Mesendoderm (in vitro differentiated cells): ENCODE measurements at regions not wholly inside any gene's neighbourhood (a gene's known extent, or its start where the extent isn't known, plus 50 kb on each side); places are given as distances from the start of the nearest gene placed in this dataset.
A peak's percentile ranks its signal among the peaks of the same experiment; 100 is the strongest.

Experiments used
- DNase-seq: peaks from one replicate; pipeline ENCODE4 v3.0.0; 2013
- H2AK5ac ChIP-seq: 2 replicates; pipeline ENCODE4 v1.6.1; 2013; ENCODE audit warnings: low read length, inconsistent platforms
- H2BK120ac ChIP-seq: 2 replicates; pipeline ENCODE4 v1.6.1; 2013; ENCODE audit warnings: low read depth, mild to moderate bottlenecking, low read length, moderate library complexity, mixed read lengths
- H2BK15ac ChIP-seq: replicated peaks from 2 replicates; pipeline ENCODE4 v1.6.1; 2013; ENCODE audit warnings: low read depth, mild to moderate bottlenecking, moderate library complexity
- H2BK5ac ChIP-seq: 2 replicates; pipeline ENCODE4 v1.6.1; 2013; ENCODE audit warnings: low read length, inconsistent platforms
- H3K18ac ChIP-seq: 2 replicates; pipeline ENCODE4 v1.6.1; 2013; ENCODE audit warnings: mild to moderate bottlenecking, low read length, mixed read lengths
- H3K23ac ChIP-seq: one replicate; pipeline ENCODE4 v1.6.1; 2013; ENCODE audit warnings: low read length
- H3K27ac ChIP-seq: 2 replicates; pipeline ENCODE4 v1.5.1; 2013; ENCODE audit warnings: low read depth, mild to moderate bottlenecking, inconsistent platforms, low read length, moderate library complexity
- H3K27me3 ChIP-seq: 2 replicates; pipeline ENCODE4 v1.6.1; 2013; ENCODE audit warnings: low read length, control low read depth, mild to moderate bottlenecking, inconsistent platforms; ENCODE audit not compliant: insufficient read depth, poor library complexity
- H3K36me3 ChIP-seq: 2 replicates; pipeline ENCODE4 v1.6.1; 2013; ENCODE audit warnings: low read length, inconsistent platforms; ENCODE audit not compliant: control insufficient read depth, insufficient read depth
- H3K4ac ChIP-seq: one replicate; pipeline ENCODE4 v1.6.1; 2013; ENCODE audit warnings: low read depth, mild to moderate bottlenecking, low read length, moderate library complexity
- H3K4me1 ChIP-seq: 2 replicates; pipeline ENCODE4 v1.6.1; 2013; ENCODE audit warnings: low read depth, low read length, inconsistent platforms; ENCODE audit not compliant: control insufficient read depth
- H3K4me2 ChIP-seq: 2 replicates; pipeline ENCODE4 v1.6.1; 2013; ENCODE audit warnings: low read length
- H3K4me3 ChIP-seq: 2 replicates; pipeline ENCODE4 v1.5.1; 2013; ENCODE audit warnings: mild to moderate bottlenecking, low read length
- H3K56ac ChIP-seq: one replicate; pipeline ENCODE4 v1.6.1; 2013; ENCODE audit warnings: low read length
- H3K79me1 ChIP-seq: 2 replicates; pipeline ENCODE4 v1.6.1; 2013; ENCODE audit warnings: low read length, inconsistent platforms
- H3K79me2 ChIP-seq: 2 replicates; pipeline ENCODE4 v1.6.1; 2013; ENCODE audit warnings: mild to moderate bottlenecking, low read length; ENCODE audit not compliant: control insufficient read depth, insufficient read depth
- H3K9ac ChIP-seq: 2 replicates; pipeline ENCODE4 v1.6.1; 2013; ENCODE audit warnings: low read length, inconsistent platforms
- H4K5ac ChIP-seq: one replicate; pipeline ENCODE4 v1.6.1; 2013; ENCODE audit warnings: low read length
- H4K8ac ChIP-seq: one replicate; pipeline ENCODE4 v1.6.1; 2013; ENCODE audit warnings: low read depth, mild to moderate bottlenecking, control low read depth, low read length, moderate library complexity
- WGBS: extraction: QIAGEN DNeasy Blood & Tissue Kit; methylation state at CpG from one replicate; pipeline ENCODE4 v1.1.7; 2013; ENCODE audit warnings: low lambda C conversion rate, missing lambda C conversion rate; ENCODE audit not compliant: insufficient coverage; ENCODE audit errors: extremely low coverage; 5-methylcytosine and 5-hydroxymethylcytosine counted together

DNA sequence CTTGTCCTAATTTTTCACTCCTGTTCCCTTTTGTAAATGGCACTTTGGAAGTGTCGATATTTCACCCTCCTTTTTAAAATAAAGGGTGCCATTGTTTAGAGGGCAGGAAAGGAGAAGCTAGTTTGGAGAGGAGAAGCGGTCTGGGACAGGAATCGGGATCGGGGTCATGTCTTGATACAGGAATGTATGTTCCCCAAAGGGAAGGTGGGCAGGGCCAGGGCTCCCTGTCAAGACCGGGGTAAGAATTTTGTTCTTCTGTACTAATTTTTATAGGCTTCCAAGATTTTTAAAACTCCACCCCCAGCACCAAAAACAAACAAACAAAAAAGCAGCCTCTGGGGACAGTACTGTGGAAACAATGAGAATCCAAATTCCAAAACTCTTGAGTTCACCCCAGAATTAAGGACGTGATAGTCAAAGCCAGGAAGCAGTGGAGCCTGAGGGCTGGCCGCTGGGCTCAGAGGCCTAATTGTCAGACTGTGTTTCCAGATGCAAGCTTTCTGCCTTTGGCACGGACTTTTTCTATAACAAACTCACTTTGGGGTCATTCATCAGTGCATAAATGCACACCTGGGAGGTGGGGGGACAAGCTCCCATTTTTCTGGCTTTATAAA lies 250.4 kb upstream of the SIX2 start:
- no peak overlapping the region for H3K4me2 ChIP-seq
- H3K56ac ChIP-seq, result no peak overlapping the region
- no peak overlapping the region for H2AK5ac ChIP-seq
- no peak overlapping the region for H3K27ac ChIP-seq
- no peak overlapping the region for H4K8ac ChIP-seq
- H3K27me3 ChIP-seq, result no peaks in the 10 kb centered on the region
- no peak overlapping the region for H3K18ac ChIP-seq
- peak; percentile 40 for DNase-seq
- peaks cover 21% of the 10 kb centered on the region for H3K4me1 ChIP-seq
- no CpG with 5 or more reads among the region's 8 CpGs for WGBS
- no peak overlapping the region for H2BK15ac ChIP-seq
- H2BK120ac ChIP-seq, result no peak overlapping the region
- no peak overlapping the region for H4K5ac ChIP-seq
- H3K79me2 ChIP-seq, result no peaks in the 10 kb centered on the region
- H3K36me3 ChIP-seq, result no peaks in the 10 kb centered on the region
- H3K79me1 ChIP-seq, result no peaks in the 10 kb centered on the region
- H3K23ac ChIP-seq, result no peak overlapping the region
- no peak overlapping the region for H3K4me3 ChIP-seq
- no peak overlapping the region for H3K4ac ChIP-seq
- H3K9ac ChIP-seq, result no peak overlapping the region
- no peak overlapping the region for H2BK5ac ChIP-seq

DNA sequence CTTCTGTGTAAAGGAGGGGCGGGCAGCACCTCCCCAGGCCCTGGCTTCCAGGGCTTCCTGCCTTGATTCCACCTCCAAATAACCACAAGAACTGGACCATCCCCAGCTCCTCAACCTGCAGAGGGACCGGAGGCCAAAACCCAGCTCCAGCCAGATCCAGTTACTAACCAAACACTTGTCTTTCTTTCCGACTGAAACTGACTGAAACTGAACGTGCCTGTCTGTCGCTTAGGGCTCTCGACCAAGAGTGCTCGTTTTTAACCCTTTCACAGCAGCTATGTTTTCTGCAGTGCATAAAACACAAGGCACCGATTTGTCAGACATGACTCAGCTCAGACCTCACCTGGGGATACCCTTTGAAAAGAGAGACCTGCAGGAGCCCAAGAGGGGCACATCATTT lies 249.9 kb upstream of the SIX2 start:
- H3K56ac ChIP-seq, result peak overlapping the region; percentile 57
- peak overlapping the region; percentile 64 for H3K18ac ChIP-seq
- H3K4ac ChIP-seq, result no peak overlapping the region
- no peak overlapping the region for H2BK120ac ChIP-seq
- H3K4me1 ChIP-seq, result peaks cover 21% of the 10 kb centered on the region
- no peak overlapping the region for H4K8ac ChIP-seq
- peak; percentile 35 for DNase-seq
- no peaks in the 10 kb centered on the region for H3K79me1 ChIP-seq
- peak overlapping the region; percentile 11 for H3K9ac ChIP-seq
- no peak overlapping the region for H2BK15ac ChIP-seq
- peak overlapping the region; percentile 48 for H3K23ac ChIP-seq
- no peaks in the 10 kb centered on the region for H3K79me2 ChIP-seq
- H3K4me3 ChIP-seq, result no peak overlapping the region
- H3K27ac ChIP-seq, result no peak overlapping the region
- no peaks in the 10 kb centered on the region for H3K36me3 ChIP-seq
- H3K27me3 ChIP-seq, result no peaks in the 10 kb centered on the region
- no peak overlapping the region for H3K4me2 ChIP-seq
- H2AK5ac ChIP-seq, result no peak overlapping the region
- H4K5ac ChIP-seq, result no peak overlapping the region
- H2BK5ac ChIP-seq, result peak overlapping the region; percentile 7
- WGBS, result no CpG with 5 or more reads among the region's 8 CpGs

DNA sequence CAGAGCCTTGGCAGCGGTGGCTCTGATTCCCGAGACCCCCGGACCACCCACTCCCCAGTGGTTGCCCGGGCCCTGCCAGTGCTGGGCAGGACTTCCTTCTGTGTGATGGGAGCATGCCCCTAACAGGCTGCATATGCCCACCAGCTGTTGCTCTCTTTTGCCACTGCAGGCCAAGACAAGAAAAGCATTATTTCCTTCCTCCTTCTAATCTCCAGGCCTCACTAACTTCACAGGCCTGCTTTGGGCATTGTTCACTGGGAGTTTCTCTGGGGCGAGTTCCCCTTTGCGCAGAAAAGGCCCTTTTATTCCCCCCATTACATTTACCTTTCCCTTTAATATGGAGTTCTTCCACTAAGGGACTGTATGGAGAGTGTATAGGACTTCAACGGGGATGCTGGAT lies 249.1 kb upstream of the SIX2 start:
- Histone ChIP-seq H3K4me3 (no peak overlapping the region), H2BK120ac (no peak overlapping the region), H4K5ac (no peak overlapping the region), H2AK5ac (no peak overlapping the region), H3K27me3 (no peaks in the 10 kb centered on the region), H3K23ac (no peak overlapping the region), H2BK5ac (no peak overlapping the region), H3K4me1 (peaks cover 19% of the 10 kb centered on the region), H2BK15ac (no peak overlapping the region), H3K56ac (no peak overlapping the region), H3K9ac (no peak overlapping the region), H3K4ac (peak overlapping the region; percentile 43), H3K27ac (no peak overlapping the region), H3K36me3 (no peaks in the 10 kb centered on the region), H3K79me2 (no peaks in the 10 kb centered on the region), H3K4me2 (no peak overlapping the region), H4K8ac (no peak overlapping the region), H3K79me1 (no peaks in the 10 kb centered on the region), H3K18ac (no peak overlapping the region)
- WGBS, result no CpG with 5 or more reads among the region's 7 CpGs
- DNase-seq, result no peak

DNA sequence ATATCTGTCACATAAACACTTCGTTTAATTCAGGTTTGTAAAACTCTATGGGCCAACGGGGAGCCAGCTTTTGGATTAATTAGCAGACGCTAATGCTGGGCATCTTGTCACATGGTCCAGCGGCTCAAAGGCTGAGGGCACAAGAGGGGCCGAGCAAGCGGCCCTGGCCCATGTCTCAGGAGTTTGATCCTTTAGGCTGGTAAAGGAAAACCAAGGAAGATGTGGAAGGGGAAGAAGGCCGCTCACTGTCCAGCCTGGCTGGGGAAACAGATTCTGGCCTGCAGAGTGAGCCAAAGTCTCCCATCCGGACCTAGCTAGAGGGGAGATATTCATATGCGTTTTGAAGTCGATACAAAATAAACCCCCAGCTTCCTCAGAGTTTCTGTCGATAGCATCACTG lies 248.6 kb upstream of the SIX2 start:
- Histone ChIP-seq H3K4me1 (peaks cover 17% of the 10 kb centered on the region), H2AK5ac (no peak overlapping the region), H3K79me2 (no peaks in the 10 kb centered on the region), H3K36me3 (no peaks in the 10 kb centered on the region), H3K79me1 (no peaks in the 10 kb centered on the region), H3K23ac (no peak overlapping the region), H3K56ac (peak overlapping the region; percentile 19), H4K5ac (no peak overlapping the region), H3K27me3 (no peaks in the 10 kb centered on the region), H3K4me2 (no peak overlapping the region), H3K18ac (no peak overlapping the region), H3K4ac (peak overlapping the region; percentile 43), H3K27ac (no peak overlapping the region), H2BK5ac (no peak overlapping the region), H2BK120ac (no peak overlapping the region), H3K9ac (no peak overlapping the region), H3K4me3 (no peak overlapping the region), H2BK15ac (no peak overlapping the region), H4K8ac (no peak overlapping the region)
- no peak for DNase-seq
- WGBS, result no CpG with 5 or more reads among the region's 11 CpGs

DNA sequence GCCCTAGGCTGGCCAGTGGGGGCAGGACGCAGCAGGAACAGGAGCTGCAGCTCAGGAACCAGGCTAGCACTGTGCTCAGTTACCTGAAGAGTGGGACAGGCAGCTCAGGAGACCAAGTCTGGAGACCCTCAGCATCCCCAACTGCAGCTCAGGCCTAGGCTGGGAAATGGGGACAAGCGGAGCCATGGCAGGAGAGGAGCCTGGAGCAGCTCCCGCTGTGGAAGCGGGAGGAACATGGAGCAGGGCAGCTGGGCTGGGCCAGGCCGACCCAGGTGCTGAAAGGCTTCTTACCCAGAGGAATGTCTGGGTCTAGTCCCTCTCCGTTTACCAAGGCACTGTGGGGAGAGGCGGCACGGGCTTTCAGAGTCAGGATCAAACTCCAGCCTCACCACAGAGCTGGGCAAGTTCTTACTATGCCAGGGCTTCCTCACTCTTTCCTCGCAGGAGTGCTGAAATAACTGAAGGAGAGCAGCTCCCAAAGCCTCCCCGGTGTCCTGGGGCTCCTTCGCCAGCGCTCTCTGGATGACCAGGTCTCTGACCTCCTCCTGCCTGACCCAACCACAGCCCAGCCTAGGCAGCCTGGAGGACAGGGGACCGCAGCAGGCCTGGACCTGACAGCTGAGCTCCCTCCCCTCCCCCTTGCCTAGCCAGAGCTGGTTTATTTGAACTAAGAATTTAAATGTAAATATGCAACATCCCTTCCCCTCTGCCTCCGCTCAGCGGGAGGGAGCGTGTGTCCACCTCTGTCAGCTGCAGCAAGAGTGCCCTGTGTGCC lies 247.8 kb upstream of the SIX2 start:
- Histone ChIP-seq H3K4me1 (peaks cover 14% of the 10 kb centered on the region), H3K23ac (no peak overlapping the region), H2BK120ac (no peak overlapping the region), H3K27ac (no peak overlapping the region), H3K4me2 (no peak overlapping the region), H4K8ac (no peak overlapping the region), H3K9ac (no peak overlapping the region), H3K79me2 (no peaks in the 10 kb centered on the region), H3K4ac (peak overlapping the region; percentile 10), H3K79me1 (no peaks in the 10 kb centered on the region), H3K27me3 (no peaks in the 10 kb centered on the region), H3K36me3 (no peaks in the 10 kb centered on the region), H3K4me3 (no peak overlapping the region), H3K56ac (peak overlapping the region; percentile 40), H2BK15ac (no peak overlapping the region), H2AK5ac (no peak overlapping the region), H4K5ac (no peak overlapping the region), H2BK5ac (no peak overlapping the region), H3K18ac (peak overlapping the region; percentile 1)
- no peak for DNase-seq
- no CpG with 5 or more reads among the region's 16 CpGs for WGBS
